MCF 10A (cell line): ENCODE measurements at regions not wholly inside any gene's neighbourhood (a gene's known extent, or its start where the extent isn't known, plus 50 kb on each side); places are given as distances from the start of the nearest gene placed in this dataset.
"Not testable (repeated sequence)": the region's sequence is repeated elsewhere in the genome, so short reads cannot be mapped to it uniquely, and the experiment has no call there.

Experiments
- BruUV-seq: library from RNA; stranded (reverse); fragments of 400-500 nt; replicated peaks from 2 replicates; lab custom pipeline; 2021; lab: Mats Ljungman, UMichigan
- CTCF ChIA-PET: fragments of 300-600 bp; sonication (Branson Sonifier 250); formaldehyde crosslinking; extraction: SDS; loops from one replicate; lab custom pipeline; 2021; ENCODE audit warnings: antibody characterized with exemption, inconsistent platforms; lab: Yijun Ruan, JAX
- POLR2A ChIA-PET: fragments of 300-600, 350-650 bp; sonication (Branson Sonifier 250); formaldehyde crosslinking; extraction: SDS; loops from one replicate; lab custom pipeline; 2020; ENCODE audit warnings: antibody characterized with exemption, inconsistent platforms; lab: Yijun Ruan, JAX
- DNase-seq: peaks from one replicate; pipeline ENCODE4 v3.0.0-alpha.2; 2018; ENCODE audit not compliant: unreplicated experiment
- H3K27ac Mint-ChIP-seq: one replicate; pipeline ENCODE4 v1.8.0; 2022; ENCODE audit warnings: mild to moderate bottlenecking, low read depth, mixed read lengths; ENCODE audit not compliant: unreplicated experiment
- H3K27me3 Mint-ChIP-seq: one replicate; pipeline ENCODE4 v1.8.0; 2022; ENCODE audit warnings: mixed read lengths; ENCODE audit not compliant: insufficient read depth, unreplicated experiment
- H3K36me3 Mint-ChIP-seq: one replicate; pipeline ENCODE4 v1.8.0; 2022; ENCODE audit warnings: mild to moderate bottlenecking, moderate library complexity, mixed read lengths; ENCODE audit not compliant: insufficient read depth, unreplicated experiment
- H3K4me1 Mint-ChIP-seq: one replicate; pipeline ENCODE4 v1.8.0; 2022; ENCODE audit warnings: mixed read lengths; ENCODE audit not compliant: insufficient read depth, unreplicated experiment
- H3K4me3 Mint-ChIP-seq: one replicate; pipeline ENCODE4 v1.8.0; 2022; ENCODE audit warnings: mild to moderate bottlenecking, moderate library complexity, mixed read lengths; ENCODE audit not compliant: unreplicated experiment
- H3K9me3 Mint-ChIP-seq: one replicate; pipeline ENCODE4 v1.8.0; 2022; ENCODE audit warnings: mixed read lengths; ENCODE audit not compliant: unreplicated experiment
- intact Hi-C: fragments of 100-400 bp; cut with micrococcal nuclease; formaldehyde crosslinking; loops from 2 replicates; pipeline ENCODE4 v1.14.1; 2022
- TF ChIP-seq, protein P1 (sequence below): fragments of 200-600 bp; IDR thresholded peaks from one replicate; pipeline ENCODE4 v1.8.0; 2022; ENCODE audit warnings: antibody characterized with exemption, mild to moderate bottlenecking; ENCODE audit not compliant: unreplicated experiment

DNA sequence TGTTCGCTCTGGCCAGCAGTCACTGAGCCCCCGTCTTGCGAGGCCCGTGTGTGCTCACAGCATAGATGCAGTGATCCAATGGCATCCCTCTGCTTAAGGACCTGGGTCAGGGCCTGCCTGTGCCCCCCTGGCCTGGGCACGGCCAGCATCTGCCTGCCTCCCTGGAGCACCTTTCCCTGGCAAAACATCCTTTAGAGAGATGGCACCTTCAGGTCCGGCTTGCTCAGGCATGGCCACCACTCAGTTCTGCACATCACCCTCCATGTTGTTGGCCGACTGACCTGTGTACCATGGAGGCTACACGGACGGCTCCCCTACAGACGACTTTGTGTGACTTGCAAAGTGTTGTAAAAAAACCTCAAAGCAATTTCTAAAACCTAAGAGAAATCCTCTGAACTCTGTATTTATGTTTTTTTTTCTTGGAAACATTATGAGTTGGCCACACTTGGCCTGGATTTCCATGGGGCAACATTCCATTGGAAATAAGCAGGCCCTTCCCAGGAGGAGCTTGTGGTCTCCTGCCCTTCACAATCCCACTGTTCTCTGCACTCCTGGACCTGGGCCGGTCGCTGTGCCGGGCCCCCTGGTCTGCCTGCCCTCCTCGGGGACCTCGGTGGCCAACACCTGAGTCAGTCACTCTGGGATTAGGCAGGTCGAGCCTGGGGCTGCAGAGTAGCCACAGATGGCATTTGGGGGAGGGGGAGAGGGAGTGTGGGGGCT lies 592.4 kb downstream of the TBC1D22A start:
- peaks cover 15% of the 10 kb centered on the region for H3K9me3 Mint-ChIP-seq

GRCh38 chr22:47352920-47353700 lies 590.7 kb downstream of the TBC1D22A start:
- Mint-ChIP-seq H3K9me3 (peaks cover 19% of the 10 kb centered on the region), H3K4me3 (no peak overlapping the region), H3K27me3 (peaks cover 36% of the 10 kb centered on the region), H3K36me3 (peaks cover 6% of the 10 kb centered on the region), H3K4me1 (no peaks in the 10 kb centered on the region), H3K27ac (no peak overlapping the region)
- ChIA-PET CTCF (no interaction called here), POLR2A (no interaction called here)
- intact Hi-C loops, result no loop called here
- BruUV-seq, result no TSS peak
- DNase-seq, result no peak
- TF ChIP-seq, protein P1, sequence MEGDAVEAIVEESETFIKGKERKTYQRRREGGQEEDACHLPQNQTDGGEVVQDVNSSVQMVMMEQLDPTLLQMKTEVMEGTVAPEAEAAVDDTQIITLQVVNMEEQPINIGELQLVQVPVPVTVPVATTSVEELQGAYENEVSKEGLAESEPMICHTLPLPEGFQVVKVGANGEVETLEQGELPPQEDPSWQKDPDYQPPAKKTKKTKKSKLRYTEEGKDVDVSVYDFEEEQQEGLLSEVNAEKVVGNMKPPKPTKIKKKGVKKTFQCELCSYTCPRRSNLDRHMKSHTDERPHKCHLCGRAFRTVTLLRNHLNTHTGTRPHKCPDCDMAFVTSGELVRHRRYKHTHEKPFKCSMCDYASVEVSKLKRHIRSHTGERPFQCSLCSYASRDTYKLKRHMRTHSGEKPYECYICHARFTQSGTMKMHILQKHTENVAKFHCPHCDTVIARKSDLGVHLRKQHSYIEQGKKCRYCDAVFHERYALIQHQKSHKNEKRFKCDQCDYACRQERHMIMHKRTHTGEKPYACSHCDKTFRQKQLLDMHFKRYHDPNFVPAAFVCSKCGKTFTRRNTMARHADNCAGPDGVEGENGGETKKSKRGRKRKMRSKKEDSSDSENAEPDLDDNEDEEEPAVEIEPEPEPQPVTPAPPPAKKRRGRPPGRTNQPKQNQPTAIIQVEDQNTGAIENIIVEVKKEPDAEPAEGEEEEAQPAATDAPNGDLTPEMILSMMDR, result no peak

More for the DNA sequence above, 592.4 kb downstream of the TBC1D22A start:
- TF ChIP-seq, protein P1, result no peak
- peaks cover 27% of the 10 kb centered on the region for H3K27me3 Mint-ChIP-seq
- intact Hi-C loops, result no loop called here
- no TSS peak for BruUV-seq
- ChIA-PET POLR2A (no interaction called here), CTCF (no interaction called here)
- DNase-seq, result no peak
- H3K36me3 Mint-ChIP-seq, result peaks cover 6% of the 10 kb centered on the region
- H3K27ac Mint-ChIP-seq, result no peak overlapping the region
- H3K4me3 Mint-ChIP-seq, result no peak overlapping the region
- no peaks in the 10 kb centered on the region for H3K4me1 Mint-ChIP-seq

DNA sequence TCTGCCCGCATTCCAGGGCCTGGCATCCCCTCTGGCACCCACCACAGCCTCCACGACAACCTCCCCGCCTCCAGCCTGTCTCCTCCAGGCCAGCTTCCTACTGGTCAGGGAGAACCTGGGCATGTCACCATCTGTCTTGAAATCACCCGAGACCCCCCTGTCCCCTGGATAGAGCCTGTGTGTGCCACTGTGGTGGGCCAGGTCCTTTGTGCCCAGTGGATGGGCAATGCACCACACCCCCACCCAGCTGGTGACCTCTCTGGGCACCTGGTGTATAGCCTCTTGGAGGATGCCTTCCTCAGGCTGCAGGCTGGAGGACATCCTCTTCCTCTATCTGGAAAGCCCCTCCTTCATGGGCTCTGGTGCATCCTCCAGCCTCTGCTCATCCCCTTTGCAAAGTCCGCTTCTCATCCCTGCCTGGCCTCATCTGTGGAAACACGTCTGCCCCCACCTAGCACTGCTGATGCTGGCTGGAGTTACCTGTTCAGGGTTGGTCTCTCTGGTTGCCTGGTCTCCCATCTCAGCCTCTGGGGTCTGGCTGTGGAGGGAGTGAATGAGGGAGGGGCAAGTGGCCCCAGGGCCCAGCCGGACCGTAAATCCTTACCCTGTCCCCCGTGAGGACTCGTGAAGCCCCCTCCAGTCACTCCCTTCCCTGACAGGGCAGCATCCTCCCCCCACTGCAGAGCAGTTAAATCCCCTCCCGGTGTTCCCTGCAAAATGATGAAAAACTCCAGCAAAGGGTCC lies 589.6 kb downstream of the TBC1D22A start:
- intact Hi-C loops, result no loop called here
- no peak for DNase-seq
- Mint-ChIP-seq H3K36me3 (peaks cover 6% of the 10 kb centered on the region), H3K9me3 (peaks cover 19% of the 10 kb centered on the region), H3K4me1 (no peaks in the 10 kb centered on the region), H3K4me3 (no peak overlapping the region), H3K27me3 (peaks cover 37% of the 10 kb centered on the region), H3K27ac (no peak overlapping the region)
- TF ChIP-seq, protein P1, result no peak
- POLR2A ChIA-PET, result no interaction called here
- no TSS peak for BruUV-seq
- CTCF ChIA-PET, result no interaction called here

DNA sequence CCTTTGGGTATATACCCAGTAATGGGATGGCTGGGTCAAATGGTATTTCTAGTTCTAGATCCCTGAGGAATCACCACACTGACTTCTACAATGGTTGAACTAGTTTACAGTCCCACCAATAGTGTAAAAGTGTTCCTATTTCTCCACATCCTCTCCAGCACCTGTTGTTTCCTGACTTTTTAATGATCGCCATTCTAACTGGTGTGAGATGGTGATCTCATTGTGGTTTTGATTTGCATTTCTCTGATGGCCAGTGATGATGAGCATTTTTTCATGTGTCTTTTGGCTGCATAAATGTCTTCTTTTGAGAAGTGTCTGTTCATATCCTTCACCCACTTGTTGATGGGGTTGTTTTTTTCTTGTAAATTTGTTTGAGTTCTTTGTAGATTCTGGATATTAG lies 583.8 kb downstream of the TBC1D22A start:
- BruUV-seq, H3K36me3 Mint-ChIP-seq, intact Hi-C loops: not testable (repeated sequence)

More for the DNA sequence above, 583.8 kb downstream of the TBC1D22A start:
- DNase-seq, H3K27ac Mint-ChIP-seq, H3K4me3 Mint-ChIP-seq, H3K4me1 Mint-ChIP-seq, POLR2A ChIA-PET, CTCF ChIA-PET: not testable (repeated sequence)
- Mint-ChIP-seq H3K9me3 (peaks cover 11% of the 10 kb centered on the region), H3K27me3 (peaks cover 39% of the 10 kb centered on the region)
